C4-2B (cell line): ENCODE measurements at regions not wholly inside any gene's neighbourhood (a gene's known extent, or its start where the extent isn't known, plus 50 kb on each side); places are given as distances from the start of the nearest gene placed in this dataset.

Experiments
- ZFX ChIP-seq: fragments of 450-650 bp; IDR thresholded peaks from 2 replicates; pipeline ENCODE4 v1.6.1; 2017
- TF ChIP-seq, protein P1 (sequence below): fragments of 450-650 bp; conservative IDR thresholded peaks from 2 replicates; pipeline ENCODE4 v1.5.1; 2017; ENCODE audit warnings: mild to moderate bottlenecking

DNA sequence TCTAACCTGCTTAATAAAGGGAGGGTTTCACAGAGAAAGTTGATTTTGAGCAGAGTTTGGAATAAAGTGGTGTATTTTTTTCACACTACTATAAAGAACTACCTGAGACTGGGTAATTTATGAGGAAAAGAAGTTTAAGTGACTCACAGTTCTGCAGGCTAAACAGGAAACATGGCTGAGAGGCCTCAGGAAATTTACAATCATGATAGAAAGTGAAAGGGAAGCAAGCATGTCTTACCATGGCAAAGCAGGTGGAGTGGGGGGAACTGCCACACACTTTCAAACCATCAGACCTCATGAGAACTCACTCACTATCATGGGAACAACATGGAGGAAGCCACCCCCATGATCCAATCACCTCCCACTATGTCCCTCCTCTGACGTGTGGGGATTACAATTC lies 546.7 kb downstream of the EPHA4 start:
- TF ChIP-seq, protein P1, sequence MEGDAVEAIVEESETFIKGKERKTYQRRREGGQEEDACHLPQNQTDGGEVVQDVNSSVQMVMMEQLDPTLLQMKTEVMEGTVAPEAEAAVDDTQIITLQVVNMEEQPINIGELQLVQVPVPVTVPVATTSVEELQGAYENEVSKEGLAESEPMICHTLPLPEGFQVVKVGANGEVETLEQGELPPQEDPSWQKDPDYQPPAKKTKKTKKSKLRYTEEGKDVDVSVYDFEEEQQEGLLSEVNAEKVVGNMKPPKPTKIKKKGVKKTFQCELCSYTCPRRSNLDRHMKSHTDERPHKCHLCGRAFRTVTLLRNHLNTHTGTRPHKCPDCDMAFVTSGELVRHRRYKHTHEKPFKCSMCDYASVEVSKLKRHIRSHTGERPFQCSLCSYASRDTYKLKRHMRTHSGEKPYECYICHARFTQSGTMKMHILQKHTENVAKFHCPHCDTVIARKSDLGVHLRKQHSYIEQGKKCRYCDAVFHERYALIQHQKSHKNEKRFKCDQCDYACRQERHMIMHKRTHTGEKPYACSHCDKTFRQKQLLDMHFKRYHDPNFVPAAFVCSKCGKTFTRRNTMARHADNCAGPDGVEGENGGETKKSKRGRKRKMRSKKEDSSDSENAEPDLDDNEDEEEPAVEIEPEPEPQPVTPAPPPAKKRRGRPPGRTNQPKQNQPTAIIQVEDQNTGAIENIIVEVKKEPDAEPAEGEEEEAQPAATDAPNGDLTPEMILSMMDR, result no peak
- TF ChIP-seq ZFX, result no peak
